Sigmoid colon (tissue), 6 donors: ENCODE measurements at regions not wholly inside any gene's neighbourhood (a gene's known extent, or its start where the extent isn't known, plus 50 kb on each side); places are given as distances from the start of the nearest gene placed in this dataset.

ENCODE experiments used
- DNase-seq: peaks from one replicate; pipeline ENCODE4 v3.0.0-alpha.2; 2019
- H3K27ac ChIP-seq, 4 donors: fragments of 200-600 bp; sonication (generic); one replicate each; pipeline ENCODE4 v1.5.1; 2016 to 2019; ENCODE audit warnings: mild to moderate bottlenecking in 1 of 4
- H3K27me3 ChIP-seq, 3 donors: fragments of 200-600 bp; sonication (generic); one replicate each; pipeline ENCODE4 v1.5.1; 2019; ENCODE audit warnings: mild to moderate bottlenecking in 1 of 3
- H3K36me3 ChIP-seq, 4 donors: fragments of 200-600 bp; sonication (generic); one replicate each; pipeline ENCODE4 v1.5.1; 2016 to 2019
- H3K4me1 ChIP-seq, 4 donors: fragments of 200-600 bp; sonication (generic); one replicate each; pipeline ENCODE4 v1.5.1; 2017 to 2019
- H3K4me3 ChIP-seq, 4 donors: fragments of 200-600 bp; sonication (generic); one replicate each; pipeline ENCODE4 v1.5.1; 2017 to 2019; ENCODE audit warnings: mild to moderate bottlenecking in 2 of 4, moderate library complexity in 1 of 4
- H3K9me3 ChIP-seq, 4 donors: fragments of 200-600 bp in 3 of 4; sonication (generic) in 3 of 4; one replicate each; pipeline versions ENCODE4 v1.5.1 to v1.6.1; 2013 to 2019
- EP300 ChIP-seq, 4 donors: sonication (generic); formaldehyde crosslinking; IDR thresholded peaks; one replicate each; pipeline ENCODE4 v1.6.1; 2017; ENCODE audit warnings: antibody characterized with exemption in 4 of 4
- POLR2A ChIP-seq, 2 donors: fragments of 450-650 bp; IDR thresholded peaks; one replicate each; pipeline ENCODE4 v1.6.1; 2016; ENCODE audit warnings: antibody characterized with exemption in 2 of 2, mild to moderate bottlenecking in 2 of 2, moderate library complexity in 2 of 2
- POLR2AphosphoS5 ChIP-seq, 4 donors: sonication (generic); formaldehyde crosslinking; IDR thresholded peaks; one replicate each; pipeline ENCODE4 v1.6.1; 2017; ENCODE audit warnings: antibody characterized with exemption in 4 of 4
- WGBS, 2 donors: extraction: QIAGEN DNeasy Blood & Tissue Kit; methylation state at CpG; one replicate each; pipeline ENCODE4 v1.1.7; 2013; 5-methylcytosine and 5-hydroxymethylcytosine counted together
- intact Hi-C: fragments of 100-400 bp; cut with DNase I; formaldehyde crosslinking; loops from one replicate; pipeline ENCODE4 v1.15.1; 2023
- TF ChIP-seq, protein P1 (sequence below), 4 experiments: fragments of 450-650 bp in 3 of 4; fragments of 200-600 bp in 1 of 4; IDR thresholded peaks; one replicate each; pipeline ENCODE4 v1.5.1; 2016 to 2019; ENCODE audit warnings: antibody characterized with exemption in 4 of 4, mild to moderate bottlenecking in 3 of 4, moderate library complexity in 2 of 4
- donor health status: healthy with polysubstance abuse.
- donor health status: healthy.

DNA sequence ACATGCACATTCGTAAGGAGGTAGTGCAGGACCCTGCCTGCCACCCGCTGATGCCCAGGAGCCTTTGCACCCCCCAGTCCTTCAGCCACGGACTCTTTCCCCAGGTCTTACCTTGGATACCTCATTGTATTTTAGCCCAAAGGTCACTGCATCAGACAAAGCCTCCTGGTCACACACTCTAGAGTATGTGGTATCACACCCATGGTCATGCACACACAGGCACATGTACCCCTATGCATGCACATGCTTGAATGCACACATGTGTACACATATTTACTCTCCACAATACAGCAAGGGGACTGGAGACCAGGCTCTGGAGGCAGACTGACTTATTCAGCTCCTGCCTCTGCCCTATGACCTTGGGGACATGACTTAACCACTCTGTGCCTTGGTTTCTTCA is 357.5 kb downstream of the C16orf95 start:
- Histone ChIP-seq H3K27me3 (peaks cover 7 to 91% (median 33%) of the 10 kb centered on the region in 3 donors), H3K9me3 (no peaks in the 10 kb centered on the region), H3K4me1 (no peaks in the 10 kb centered on the region), H3K4me3 (no peak overlapping the region), H3K36me3 (no peaks in the 10 kb centered on the region), H3K27ac (no peak overlapping the region)
- TF ChIP-seq, protein P1, sequence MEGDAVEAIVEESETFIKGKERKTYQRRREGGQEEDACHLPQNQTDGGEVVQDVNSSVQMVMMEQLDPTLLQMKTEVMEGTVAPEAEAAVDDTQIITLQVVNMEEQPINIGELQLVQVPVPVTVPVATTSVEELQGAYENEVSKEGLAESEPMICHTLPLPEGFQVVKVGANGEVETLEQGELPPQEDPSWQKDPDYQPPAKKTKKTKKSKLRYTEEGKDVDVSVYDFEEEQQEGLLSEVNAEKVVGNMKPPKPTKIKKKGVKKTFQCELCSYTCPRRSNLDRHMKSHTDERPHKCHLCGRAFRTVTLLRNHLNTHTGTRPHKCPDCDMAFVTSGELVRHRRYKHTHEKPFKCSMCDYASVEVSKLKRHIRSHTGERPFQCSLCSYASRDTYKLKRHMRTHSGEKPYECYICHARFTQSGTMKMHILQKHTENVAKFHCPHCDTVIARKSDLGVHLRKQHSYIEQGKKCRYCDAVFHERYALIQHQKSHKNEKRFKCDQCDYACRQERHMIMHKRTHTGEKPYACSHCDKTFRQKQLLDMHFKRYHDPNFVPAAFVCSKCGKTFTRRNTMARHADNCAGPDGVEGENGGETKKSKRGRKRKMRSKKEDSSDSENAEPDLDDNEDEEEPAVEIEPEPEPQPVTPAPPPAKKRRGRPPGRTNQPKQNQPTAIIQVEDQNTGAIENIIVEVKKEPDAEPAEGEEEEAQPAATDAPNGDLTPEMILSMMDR (IDR thresholded peaks at IDR 0.05), result no peak
- TF ChIP-seq POLR2A (IDR thresholded peaks at IDR 0.05) (no peak), POLR2AphosphoS5 (IDR thresholded peaks at IDR 0.05) (no peak)
- intact Hi-C loops, result no loop called here
- 71 to 73% methylated on average over 3 of the region's 3 CpGs for WGBS, 2 donors
- no peak for DNase-seq

DNA sequence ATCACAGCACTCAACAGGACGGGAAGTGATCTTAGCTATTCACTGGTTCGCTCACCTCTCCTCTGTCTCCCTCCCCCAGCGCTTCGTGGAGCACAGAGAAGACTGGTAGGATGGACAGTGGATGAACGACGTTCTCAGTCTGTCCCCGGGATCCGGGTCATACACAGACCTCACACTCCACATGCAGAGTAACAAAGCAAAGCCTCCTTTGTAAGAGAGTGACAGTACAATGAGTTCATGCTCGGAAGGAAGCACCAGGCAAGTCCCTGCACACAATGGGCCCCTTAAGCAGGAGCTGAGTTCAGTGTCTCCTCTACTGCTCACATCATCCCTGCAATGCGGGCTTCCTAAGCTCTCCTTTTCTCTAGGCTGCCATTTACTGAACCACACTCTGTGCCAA is 356.9 kb downstream of the C16orf95 start:
- 67 to 79% methylated on average over 10 of the region's 10 CpGs for WGBS, 2 donors
- Histone ChIP-seq H3K27ac (no peak overlapping the region), H3K36me3 (no peaks in the 10 kb centered on the region), H3K4me3 (no peak overlapping the region), H3K27me3 (peaks cover 7 to 89% (median 35%) of the 10 kb centered on the region in 3 donors), H3K4me1 (no peaks in the 10 kb centered on the region), H3K9me3 (no peaks in the 10 kb centered on the region)
- DNase-seq, result peak; percentile 33
- TF ChIP-seq POLR2A (IDR thresholded peaks at IDR 0.05), result no peak
- no peak for TF ChIP-seq EP300 (IDR thresholded peaks at IDR 0.05)
- TF ChIP-seq, protein P1 (IDR thresholded peaks at IDR 0.05), result no peak
- no peak for TF ChIP-seq POLR2AphosphoS5 (IDR thresholded peaks at IDR 0.05)
- intact Hi-C loops, result no loop called here

DNA sequence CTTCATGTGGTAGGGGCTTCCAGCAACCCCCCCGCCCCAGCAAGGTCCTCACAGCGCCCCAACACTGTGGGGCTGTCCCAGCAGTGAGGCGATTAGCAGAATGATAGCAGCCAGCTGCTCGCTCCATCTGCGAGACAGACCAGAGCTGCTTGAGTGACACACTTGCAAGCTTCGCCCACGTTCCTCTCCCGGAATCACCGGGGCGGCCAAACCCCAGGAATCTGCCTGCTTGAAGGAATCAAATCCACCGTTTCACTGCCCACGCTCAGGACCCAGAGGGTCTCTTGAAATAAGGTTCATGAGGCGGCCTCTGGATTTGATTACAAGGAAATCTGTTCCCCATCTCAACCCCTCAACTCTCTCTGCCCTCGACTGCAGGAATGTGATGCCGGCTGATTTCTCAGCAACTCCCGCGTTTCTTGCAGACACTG is 356.0 kb downstream of the C16orf95 start:
- Histone ChIP-seq H3K36me3 (no peaks in the 10 kb centered on the region), H3K4me1 (no peaks in the 10 kb centered on the region), H3K9me3 (no peaks in the 10 kb centered on the region), H3K4me3 (no peak overlapping the region), H3K27me3 (peaks cover 7 to 80% (median 32%) of the 10 kb centered on the region in 3 donors), H3K27ac (no peak overlapping the region)
- WGBS, 2 donors, result 77 to 79% methylated on average over 17 of the region's 17 CpGs
- peak; percentile 42 for DNase-seq
- TF ChIP-seq POLR2A (IDR thresholded peaks at IDR 0.05) (no peak), EP300 (IDR thresholded peaks at IDR 0.05) (no peak), POLR2AphosphoS5 (IDR thresholded peaks at IDR 0.05) (no peak)
- TF ChIP-seq, protein P1 (IDR thresholded peaks at IDR 0.05), result no peak
- intact Hi-C loops, result no loop called here

DNA sequence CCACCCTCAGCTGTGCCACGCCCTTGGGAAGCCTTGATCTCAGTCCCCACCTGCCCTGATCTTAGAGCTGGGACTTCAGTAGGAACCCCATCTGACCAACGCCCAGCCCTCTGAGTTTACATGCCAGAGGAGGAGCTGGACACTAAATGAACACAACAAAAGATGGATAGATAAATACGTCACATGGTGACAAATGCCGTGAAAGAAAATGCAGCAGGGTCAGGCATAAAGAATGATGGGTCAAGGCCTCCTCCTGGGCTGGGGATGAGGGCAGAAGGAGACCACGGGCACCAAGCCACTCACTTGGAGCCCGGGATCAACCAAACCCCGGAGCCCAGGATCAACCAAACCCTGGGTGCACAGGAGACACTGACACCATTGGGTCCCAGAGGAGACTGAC is 354.9 kb downstream of the C16orf95 start:
- peaks cover 7 to 69% (median 29%) of the 10 kb centered on the region in 3 donors for H3K27me3 ChIP-seq
- 62 to 82% methylated on average over 7 of the region's 7 CpGs for WGBS, 2 donors

More for the DNA sequence above, 354.9 kb downstream of the C16orf95 start:
- intact Hi-C loops, result no loop called here
- Histone ChIP-seq H3K9me3 (no peaks in the 10 kb centered on the region), H3K4me1 (no peaks in the 10 kb centered on the region), H3K4me3 (no peak overlapping the region), H3K27ac (no peak overlapping the region), H3K36me3 (no peaks in the 10 kb centered on the region)
- DNase-seq, result peak; percentile 25
- TF ChIP-seq, protein P1 (IDR thresholded peaks at IDR 0.05), result no peak
- no peak for TF ChIP-seq POLR2A (IDR thresholded peaks at IDR 0.05)
- no peak for TF ChIP-seq EP300 (IDR thresholded peaks at IDR 0.05)
- no peak for TF ChIP-seq POLR2AphosphoS5 (IDR thresholded peaks at IDR 0.05)
